NCI-H1092 (cell line): ENCODE measurements at regions not wholly inside any gene's neighbourhood (a gene's known extent, or its start where the extent isn't known, plus 50 kb on each side); places are given as distances from the start of the nearest gene placed in this dataset.

ENCODE experiments used
- DNase-seq: peaks from one replicate; lab custom pipeline; 2025; lab: John Stamatoyannopoulos, UW

GRCh38 chr6:91185072-91185471 lies 598.2 kb upstream of the MAP3K7 start:
- no peak for DNase-seq

- no peak for DNase-seq
These were observed 594.5 kb upstream of the MAP3K7 start for GRCh38 chr6:91181416-91181815.

GRCh38 chr6:91173651-91174050 lies 586.8 kb upstream of the MAP3K7 start:
- DNase-seq = no peak

GRCh38 chr6:91173186-91173585 lies 586.3 kb upstream of the MAP3K7 start:
- no peak for DNase-seq

GRCh38 chr6:91171754-91172462 lies 585.0 kb upstream of the MAP3K7 start:
- DNase-seq = no peak

GRCh38 chr6:91167846-91168245 lies 581.0 kb upstream of the MAP3K7 start:
- no peak for DNase-seq

GRCh38 chr6:91166271-91167046 lies 579.6 kb upstream of the MAP3K7 start:
- DNase-seq = no peak

GRCh38 chr6:91164105-91164504 lies 577.2 kb upstream of the MAP3K7 start:
- no peak for DNase-seq

GRCh38 chr6:91161246-91161645 lies 574.4 kb upstream of the MAP3K7 start:
- no peak for DNase-seq

- DNase-seq = no peak
These were observed 568.4 kb upstream of the MAP3K7 start for GRCh38 chr6:91155129-91155785.

- no peak for DNase-seq
These were observed 566.0 kb upstream of the MAP3K7 start for GRCh38 chr6:91152824-91153223.

GRCh38 chr6:91149956-91150705 lies 563.3 kb upstream of the MAP3K7 start:
- DNase-seq = no peak

GRCh38 chr6:91149246-91149955 lies 562.5 kb upstream of the MAP3K7 start:
- DNase-seq = no peak

GRCh38 chr6:91144126-91144525 lies 557.3 kb upstream of the MAP3K7 start:
- no peak for DNase-seq

GRCh38 chr6:91142154-91142553 lies 555.3 kb upstream of the MAP3K7 start:
- no peak for DNase-seq

- no peak for DNase-seq
These were observed 554.5 kb upstream of the MAP3K7 start for GRCh38 chr6:91141346-91141745.

- no peak for DNase-seq
These were observed 553.6 kb upstream of the MAP3K7 start for GRCh38 chr6:91140449-91140848.

GRCh38 chr6:91137286-91137685 lies 550.4 kb upstream of the MAP3K7 start:
- no peak for DNase-seq

GRCh38 chr6:91135406-91136103 lies 548.7 kb upstream of the MAP3K7 start:
- DNase-seq = no peak

GRCh38 chr6:91132461-91132860 lies 545.6 kb upstream of the MAP3K7 start:
- no peak for DNase-seq

- DNase-seq = no peak
These were observed 543.3 kb upstream of the MAP3K7 start for GRCh38 chr6:91130126-91130525.
